HG03378 (cell line): ENCODE measurements at regions not wholly inside any gene's neighbourhood (a gene's known extent, or its start where the extent isn't known, plus 50 kb on each side); places are given as distances from the start of the nearest gene placed in this dataset.
"Not testable (repeated sequence)": the region's sequence is repeated elsewhere in the genome, so short reads cannot be mapped to it uniquely, and the experiment has no call there.

Source experiments
- ATAC-seq: cut with Tn5 transposase; IDR thresholded peaks from one replicate; pipeline ENCODE4 v1.9.1; 2021; ENCODE audit warnings: mild to moderate bottlenecking, moderate library complexity; ENCODE audit not compliant: unreplicated experiment

GRCh38 chr5:106646106-106646505 is 1024.6 kb downstream of the EFNA5 start:
- ATAC-seq = no peak

GRCh38 chr5:106640511-106640910 is 1030.2 kb downstream of the EFNA5 start:
- ATAC-seq = no peak

- ATAC-seq = no peak
Measured at GRCh38 chr5:106639488-106639887, 1031.2 kb downstream of the EFNA5 start.

- ATAC-seq = no peak
Measured at GRCh38 chr5:106637275-106637674, 1033.5 kb downstream of the EFNA5 start.

- no peak for ATAC-seq
Measured at GRCh38 chr5:106634375-106634774, 1036.4 kb downstream of the EFNA5 start.

GRCh38 chr5:106633825-106634224 is 1036.9 kb downstream of the EFNA5 start:
- no peak for ATAC-seq

- not testable (repeated sequence) for ATAC-seq
Measured at GRCh38 chr5:106628456-106628855, 1042.3 kb downstream of the EFNA5 start.

GRCh38 chr5:106610041-106610440 is 1060.7 kb downstream of the EFNA5 start:
- no peak for ATAC-seq

GRCh38 chr5:106601620-106602019 is 1069.1 kb downstream of the EFNA5 start:
- ATAC-seq = no peak

GRCh38 chr5:106600803-106601202 is 1069.9 kb downstream of the EFNA5 start:
- no peak for ATAC-seq

GRCh38 chr5:106595864-106596263 is 1074.9 kb downstream of the EFNA5 start:
- ATAC-seq = no peak

- ATAC-seq = no peak
Measured at GRCh38 chr5:106584268-106584667, 1086.5 kb downstream of the EFNA5 start.

- no peak for ATAC-seq
Measured at GRCh38 chr5:106578736-106579135, 1092.0 kb downstream of the EFNA5 start.

GRCh38 chr5:106574820-106575219 is 1095.9 kb downstream of the EFNA5 start:
- no peak for ATAC-seq

- ATAC-seq = no peak
Measured at GRCh38 chr5:106566031-106566430, 1104.7 kb downstream of the EFNA5 start.

- no peak for ATAC-seq
Measured at GRCh38 chr5:106545325-106545724, 1125.4 kb downstream of the EFNA5 start.

GRCh38 chr5:106543330-106543729 is 1127.4 kb downstream of the EFNA5 start:
- ATAC-seq = no peak

GRCh38 chr5:106530150-106530549 is 1140.6 kb downstream of the EFNA5 start:
- no peak for ATAC-seq

- ATAC-seq = no peak
Measured at GRCh38 chr5:106525438-106525837, 1145.3 kb downstream of the EFNA5 start.

- ATAC-seq = no peak
Measured at GRCh38 chr5:106523852-106524251, 1146.9 kb downstream of the EFNA5 start.

GRCh38 chr5:106522296-106522695 is 1148.4 kb downstream of the EFNA5 start:
- ATAC-seq = no peak

- no peak for ATAC-seq
Measured at GRCh38 chr5:106521701-106522100, 1149.0 kb downstream of the EFNA5 start.

GRCh38 chr5:106510321-106510720 is 1160.4 kb downstream of the EFNA5 start:
- no peak for ATAC-seq

GRCh38 chr5:106508894-106509293 is 1161.8 kb downstream of the EFNA5 start:
- no peak for ATAC-seq
